Liver (tissue), 8 donors: ENCODE measurements at regions not wholly inside any gene's neighbourhood (a gene's known extent, or its start where the extent isn't known, plus 50 kb on each side); places are given as distances from the start of the nearest gene placed in this dataset.

Experiments used
- DNase-seq: peaks from one replicate; pipeline ENCODE4 v3.0.0-alpha.2; 2017; ENCODE audit warnings: low spot score
- H3K27ac ChIP-seq, 2 donors: one replicate each; pipeline ENCODE4 v1.7.0; 2013; ENCODE audit warnings: inconsistent platforms in 2 of 2, low read length in 2 of 2, control low read depth in 1 of 2, low read depth in 1 of 2, mild to moderate bottlenecking in 1 of 2
- H3K27me3 ChIP-seq, 4 donors: one replicate each; pipeline versions ENCODE4 v1.6.1 to v1.7.0; 2013; ENCODE audit warnings: low read length in 3 of 4, inconsistent platforms in 1 of 4, mild to moderate bottlenecking in 1 of 4, moderate library complexity in 1 of 4; ENCODE audit not compliant: control insufficient read depth in 4 of 4, insufficient read depth in 4 of 4
- H3K36me3 ChIP-seq, 4 donors: one replicate each; pipeline versions ENCODE4 v1.6.1 to v1.7.0; 2013; ENCODE audit warnings: low read length in 3 of 4, mild to moderate bottlenecking in 3 of 4, low read depth in 1 of 4, moderate library complexity in 1 of 4; ENCODE audit not compliant: control insufficient read depth in 4 of 4, insufficient read depth in 3 of 4
- H3K4me1 ChIP-seq, 4 donors: one replicate each; pipeline versions ENCODE4 v1.6.1 to v1.7.0; 2013; ENCODE audit warnings: low read length in 3 of 4, mild to moderate bottlenecking in 3 of 4, moderate library complexity in 1 of 4; ENCODE audit not compliant: control insufficient read depth in 4 of 4, insufficient read depth in 4 of 4
- H3K4me3 ChIP-seq, 3 donors: one replicate each; pipeline versions ENCODE4 v1.6.1 to v1.7.0; 2013; ENCODE audit warnings: low read length in 3 of 3, control low read depth in 1 of 3, low read depth in 1 of 3, mild to moderate bottlenecking in 1 of 3
- H3K9ac ChIP-seq, 2 donors: one replicate each; pipeline ENCODE4 v1.7.0; 2013; ENCODE audit warnings: low read length in 2 of 2, mild to moderate bottlenecking in 2 of 2, moderate library complexity in 2 of 2, control low read depth in 1 of 2, low read depth in 1 of 2
- H3K9me3 ChIP-seq, 4 donors: one replicate each; pipeline versions ENCODE4 v1.6.1 to v1.7.0; 2013; ENCODE audit warnings: low read length in 3 of 4; ENCODE audit not compliant: control insufficient read depth in 4 of 4
- EGR1 ChIP-seq, 2 donors: IDR thresholded peaks; 2 replicates each; pipeline ENCODE4 v1.6.1; 2016 to 2018; ENCODE audit warnings: antibody characterized with exemption in 2 of 2, low read depth in 2 of 2
- FOXA1 ChIP-seq: IDR thresholded peaks from 2 replicates; pipeline ENCODE4 v1.6.1; 2016; ENCODE audit warnings: antibody characterized with exemption
- FOXA2 ChIP-seq: IDR thresholded peaks from 2 replicates; pipeline ENCODE4 v1.6.1; 2016; ENCODE audit warnings: antibody characterized with exemption
- GABPA ChIP-seq, 2 donors: IDR thresholded peaks in 1 of 2; conservative IDR thresholded peaks in 1 of 2; 2 replicates each; pipeline ENCODE4 v1.6.1; 2016; ENCODE audit warnings: antibody characterized with exemption in 2 of 2, mild to moderate bottlenecking in 1 of 2, moderate library complexity in 1 of 2
- HNF4A ChIP-seq, 2 donors: conservative IDR thresholded peaks; 2 replicates each; pipeline ENCODE4 v1.6.1; 2016; ENCODE audit warnings: antibody characterized with exemption in 2 of 2, mild to moderate bottlenecking in 2 of 2
- HNF4G ChIP-seq: IDR thresholded peaks from 2 replicates; pipeline ENCODE4 v1.6.1; 2016; ENCODE audit warnings: antibody characterized with exemption
- JUND ChIP-seq, 2 donors: IDR thresholded peaks; 2 replicates each; pipeline ENCODE4 v1.6.1; 2016; ENCODE audit warnings: antibody characterized with exemption in 2 of 2
- NR2F2 ChIP-seq: IDR thresholded peaks from 2 replicates; pipeline ENCODE4 v1.6.1; 2016; ENCODE audit warnings: antibody characterized with exemption
- RAD21 ChIP-seq, 2 donors: IDR thresholded peaks; 2 replicates each; pipeline ENCODE4 v1.6.1; 2016; ENCODE audit warnings: antibody characterized with exemption in 2 of 2, mild to moderate bottlenecking in 2 of 2
- REST ChIP-seq: IDR thresholded peaks from 2 replicates; pipeline ENCODE4 v1.6.1; 2016; ENCODE audit warnings: antibody characterized with exemption, mild to moderate bottlenecking
- RXRA ChIP-seq, 2 donors: IDR thresholded peaks; 2 replicates each; pipeline ENCODE4 v1.6.1; 2017 to 2018; ENCODE audit warnings: antibody characterized with exemption in 2 of 2, mild to moderate bottlenecking in 1 of 2
- SP1 ChIP-seq: IDR thresholded peaks from 2 replicates; pipeline ENCODE4 v1.6.1; 2018; ENCODE audit warnings: antibody characterized with exemption, mild to moderate bottlenecking
- TAF1 ChIP-seq: conservative IDR thresholded peaks from 2 replicates; pipeline ENCODE4 v1.6.1; 2016; ENCODE audit warnings: antibody characterized with exemption, mild to moderate bottlenecking
- YY1 ChIP-seq: IDR thresholded peaks from 2 replicates; pipeline ENCODE4 v1.6.1; 2016; ENCODE audit warnings: antibody characterized with exemption, mild to moderate bottlenecking
- WGBS: extraction: QIAGEN DNeasy Blood & Tissue Kit; methylation state at CpG from one replicate; pipeline ENCODE4 v1.1.7; 2013; 5-methylcytosine and 5-hydroxymethylcytosine counted together
- TF ChIP-seq, protein P1 (sequence below): IDR thresholded peaks from 2 replicates; pipeline ENCODE4 v1.6.1; 2016; ENCODE audit warnings: antibody characterized with exemption
- TF ChIP-seq, protein P2 (sequence below): fragments of 150-350 bp; IDR thresholded peaks from 2 replicates; pipeline ENCODE4 v1.5.1; 2017; ENCODE audit warnings: improper control_type of control experiment, low read depth, low read length; ENCODE audit not compliant: missing input control
- TF ChIP-seq, protein P3 (sequence below): IDR thresholded peaks from 2 replicates; pipeline ENCODE4 v1.6.1; 2016; ENCODE audit warnings: antibody characterized with exemption
- TF ChIP-seq, protein P4 (sequence below): IDR thresholded peaks from 2 replicates; pipeline ENCODE4 v1.6.1; 2016; ENCODE audit warnings: antibody characterized with exemption
- donor health status: healthy.
- donor health status: healthy.
- donor health status: healthy.
- donor health status: healthy.
- donor health status: healthy.

DNA sequence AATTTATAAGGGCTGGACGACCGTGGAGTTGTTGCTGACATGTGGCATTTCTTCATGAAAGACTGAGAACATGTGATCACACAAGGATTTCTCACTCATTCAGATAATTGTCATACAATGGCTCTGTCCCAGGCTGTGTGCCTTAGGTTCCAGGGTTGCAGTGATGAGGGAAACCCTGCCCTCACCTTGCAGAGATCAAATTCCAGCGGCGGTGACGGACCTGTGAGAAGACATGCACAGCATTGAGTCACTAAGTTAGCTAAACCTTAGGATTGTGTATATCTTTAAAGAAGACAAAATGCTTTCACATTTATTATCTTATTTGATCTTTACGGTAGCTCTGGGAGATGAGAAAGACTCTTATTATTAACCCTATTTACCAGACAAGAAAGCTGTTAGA is 1029.1 kb downstream of the BCL11B start:
- no peak overlapping the region for H3K27ac ChIP-seq
- 62% methylated on average over 6 of the region's 6 CpGs for WGBS
- H3K36me3 ChIP-seq: no peaks in the 10 kb centered on the region
- no peak overlapping the region for H3K9ac ChIP-seq
- H3K27me3 ChIP-seq: peaks cover 0 to 4% (median 0%) of the 10 kb centered on the region in 4 donors
- DNase-seq: no peak
- no peaks in the 10 kb centered on the region for H3K9me3 ChIP-seq
- H3K4me1 ChIP-seq: no peaks in the 10 kb centered on the region
- H3K4me3 ChIP-seq: no peak overlapping the region
- TF ChIP-seq, protein P1, sequence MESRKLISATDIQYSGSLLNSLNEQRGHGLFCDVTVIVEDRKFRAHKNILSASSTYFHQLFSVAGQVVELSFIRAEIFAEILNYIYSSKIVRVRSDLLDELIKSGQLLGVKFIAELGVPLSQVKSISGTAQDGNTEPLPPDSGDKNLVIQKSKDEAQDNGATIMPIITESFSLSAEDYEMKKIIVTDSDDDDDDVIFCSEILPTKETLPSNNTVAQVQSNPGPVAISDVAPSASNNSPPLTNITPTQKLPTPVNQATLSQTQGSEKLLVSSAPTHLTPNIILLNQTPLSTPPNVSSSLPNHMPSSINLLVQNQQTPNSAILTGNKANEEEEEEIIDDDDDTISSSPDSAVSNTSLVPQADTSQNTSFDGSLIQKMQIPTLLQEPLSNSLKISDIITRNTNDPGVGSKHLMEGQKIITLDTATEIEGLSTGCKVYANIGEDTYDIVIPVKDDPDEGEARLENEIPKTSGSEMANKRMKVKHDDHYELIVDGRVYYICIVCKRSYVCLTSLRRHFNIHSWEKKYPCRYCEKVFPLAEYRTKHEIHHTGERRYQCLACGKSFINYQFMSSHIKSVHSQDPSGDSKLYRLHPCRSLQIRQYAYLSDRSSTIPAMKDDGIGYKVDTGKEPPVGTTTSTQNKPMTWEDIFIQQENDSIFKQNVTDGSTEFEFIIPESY: no peak
- TF ChIP-seq HNF4A (conservative IDR thresholded peaks at IDR 0.05) (no peak), TAF1 (no peak), JUND (IDR thresholded peaks at IDR 0.05) (no peak), RXRA (IDR thresholded peaks at IDR 0.05) (no peak), GABPA (IDR thresholded peaks at IDR 0.05 in 1 of 2, conservative IDR thresholded peaks at IDR 0.05 in 1 of 2) (no peak), NR2F2 (no peak), HNF4G (no peak), REST (no peak), SP1 (no peak), FOXA2 (no peak), EGR1 (IDR thresholded peaks at IDR 0.05; ENCODE audit: low read depth in 2 of 2) (no peak), YY1 (no peak), FOXA1 (no peak), RAD21 (IDR thresholded peaks at IDR 0.05) (no peak)
- TF ChIP-seq, protein P2, sequence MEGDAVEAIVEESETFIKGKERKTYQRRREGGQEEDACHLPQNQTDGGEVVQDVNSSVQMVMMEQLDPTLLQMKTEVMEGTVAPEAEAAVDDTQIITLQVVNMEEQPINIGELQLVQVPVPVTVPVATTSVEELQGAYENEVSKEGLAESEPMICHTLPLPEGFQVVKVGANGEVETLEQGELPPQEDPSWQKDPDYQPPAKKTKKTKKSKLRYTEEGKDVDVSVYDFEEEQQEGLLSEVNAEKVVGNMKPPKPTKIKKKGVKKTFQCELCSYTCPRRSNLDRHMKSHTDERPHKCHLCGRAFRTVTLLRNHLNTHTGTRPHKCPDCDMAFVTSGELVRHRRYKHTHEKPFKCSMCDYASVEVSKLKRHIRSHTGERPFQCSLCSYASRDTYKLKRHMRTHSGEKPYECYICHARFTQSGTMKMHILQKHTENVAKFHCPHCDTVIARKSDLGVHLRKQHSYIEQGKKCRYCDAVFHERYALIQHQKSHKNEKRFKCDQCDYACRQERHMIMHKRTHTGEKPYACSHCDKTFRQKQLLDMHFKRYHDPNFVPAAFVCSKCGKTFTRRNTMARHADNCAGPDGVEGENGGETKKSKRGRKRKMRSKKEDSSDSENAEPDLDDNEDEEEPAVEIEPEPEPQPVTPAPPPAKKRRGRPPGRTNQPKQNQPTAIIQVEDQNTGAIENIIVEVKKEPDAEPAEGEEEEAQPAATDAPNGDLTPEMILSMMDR: no peak
- TF ChIP-seq, protein P3, sequence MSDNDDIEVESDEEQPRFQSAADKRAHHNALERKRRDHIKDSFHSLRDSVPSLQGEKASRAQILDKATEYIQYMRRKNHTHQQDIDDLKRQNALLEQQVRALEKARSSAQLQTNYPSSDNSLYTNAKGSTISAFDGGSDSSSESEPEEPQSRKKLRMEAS: no peak
- TF ChIP-seq, protein P4, sequence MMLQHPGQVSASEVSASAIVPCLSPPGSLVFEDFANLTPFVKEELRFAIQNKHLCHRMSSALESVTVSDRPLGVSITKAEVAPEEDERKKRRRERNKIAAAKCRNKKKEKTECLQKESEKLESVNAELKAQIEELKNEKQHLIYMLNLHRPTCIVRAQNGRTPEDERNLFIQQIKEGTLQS: no peak
